ENCODE measurements at regions not wholly inside any gene's neighbourhood (a gene's known extent, or its start where the extent isn't known, plus 50 kb on each side); places are given as distances from the start of the nearest gene placed in this dataset.

DNA sequence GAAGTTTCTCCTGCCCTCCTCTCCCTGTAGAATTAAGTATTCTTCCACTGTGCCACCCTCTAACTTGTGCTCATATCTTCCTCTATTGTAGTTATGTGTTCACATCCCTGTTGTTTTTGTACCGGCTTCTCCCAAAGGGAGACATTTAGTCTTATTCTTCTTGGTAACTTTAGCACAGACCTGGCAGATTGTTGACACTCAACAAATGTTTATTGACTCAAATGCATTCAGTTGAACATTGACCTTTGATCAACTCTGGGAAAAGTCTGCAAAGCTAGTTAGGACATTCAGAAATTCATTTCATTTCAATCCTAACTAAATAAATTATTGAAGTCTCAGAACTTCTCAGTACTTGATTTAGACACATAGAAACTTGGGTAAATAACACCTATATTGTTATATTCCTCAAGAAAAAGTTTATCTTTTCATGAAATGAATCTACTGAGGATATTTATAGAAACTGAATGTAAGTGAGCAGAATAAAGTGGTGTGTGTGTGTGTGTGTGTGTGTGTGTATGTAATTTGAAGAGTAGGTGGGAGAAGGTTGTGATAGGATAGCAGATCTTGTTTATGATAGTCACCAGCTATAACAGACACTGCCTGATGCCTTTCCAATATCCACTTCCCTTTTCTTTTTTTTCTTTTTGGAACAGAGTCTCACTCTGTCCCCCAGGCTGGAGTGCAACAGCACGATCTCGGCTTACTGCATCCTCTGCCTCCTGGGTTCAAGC lies 872.4 kb upstream of the CXADR start:
- Histone ChIP-seq H3K9me3 (no peaks in the 10 kb centered on the region), H3K36me3 (ENCODE audit: control insufficient read depth, insufficient read depth, low read length) (no peaks in the 10 kb centered on the region), H3K27me3 (replicated peaks; ENCODE audit: control insufficient read depth, insufficient read depth, low read length) (no peaks in the 10 kb centered on the region), H3K4me1 (no peaks in the 10 kb centered on the region), H3K4me3 (ENCODE audit: low read depth, low read length) (no peak overlapping the region)
- Mint-ChIP-seq H3K27ac (ENCODE audit: unreplicated experiment) (no peak overlapping the region), H3K4me3 (ENCODE audit: unreplicated experiment) (no peak overlapping the region), H3K27me3 (ENCODE audit: insufficient read depth, unreplicated experiment) (no peaks in the 10 kb centered on the region), H3K4me1 (ENCODE audit: low read depth, unreplicated experiment) (no peaks in the 10 kb centered on the region), H3K9me3 (ENCODE audit: unreplicated experiment) (no peaks in the 10 kb centered on the region), H3K36me3 (ENCODE audit: insufficient read depth, unreplicated experiment) (no peaks in the 10 kb centered on the region)
- BruUV-seq (replicated peaks): no TSS peak
- ChIA-PET CTCF (no interaction called here), POLR2A (no interaction called here)
- intact Hi-C loops (cut with micrococcal nuclease; ENCODE audit: unreplicated experiment): no loop called here
- TF ChIP-seq, protein P1, sequence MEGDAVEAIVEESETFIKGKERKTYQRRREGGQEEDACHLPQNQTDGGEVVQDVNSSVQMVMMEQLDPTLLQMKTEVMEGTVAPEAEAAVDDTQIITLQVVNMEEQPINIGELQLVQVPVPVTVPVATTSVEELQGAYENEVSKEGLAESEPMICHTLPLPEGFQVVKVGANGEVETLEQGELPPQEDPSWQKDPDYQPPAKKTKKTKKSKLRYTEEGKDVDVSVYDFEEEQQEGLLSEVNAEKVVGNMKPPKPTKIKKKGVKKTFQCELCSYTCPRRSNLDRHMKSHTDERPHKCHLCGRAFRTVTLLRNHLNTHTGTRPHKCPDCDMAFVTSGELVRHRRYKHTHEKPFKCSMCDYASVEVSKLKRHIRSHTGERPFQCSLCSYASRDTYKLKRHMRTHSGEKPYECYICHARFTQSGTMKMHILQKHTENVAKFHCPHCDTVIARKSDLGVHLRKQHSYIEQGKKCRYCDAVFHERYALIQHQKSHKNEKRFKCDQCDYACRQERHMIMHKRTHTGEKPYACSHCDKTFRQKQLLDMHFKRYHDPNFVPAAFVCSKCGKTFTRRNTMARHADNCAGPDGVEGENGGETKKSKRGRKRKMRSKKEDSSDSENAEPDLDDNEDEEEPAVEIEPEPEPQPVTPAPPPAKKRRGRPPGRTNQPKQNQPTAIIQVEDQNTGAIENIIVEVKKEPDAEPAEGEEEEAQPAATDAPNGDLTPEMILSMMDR (IDR thresholded peaks at IDR 0.05; ENCODE audit: insufficient read depth in 1 of 2, low read depth in 1 of 2, low read length in 1 of 2, severe bottlenecking in 1 of 2, unreplicated experiment in 1 of 2): no peak
- no peak for DNase-seq

DNA sequence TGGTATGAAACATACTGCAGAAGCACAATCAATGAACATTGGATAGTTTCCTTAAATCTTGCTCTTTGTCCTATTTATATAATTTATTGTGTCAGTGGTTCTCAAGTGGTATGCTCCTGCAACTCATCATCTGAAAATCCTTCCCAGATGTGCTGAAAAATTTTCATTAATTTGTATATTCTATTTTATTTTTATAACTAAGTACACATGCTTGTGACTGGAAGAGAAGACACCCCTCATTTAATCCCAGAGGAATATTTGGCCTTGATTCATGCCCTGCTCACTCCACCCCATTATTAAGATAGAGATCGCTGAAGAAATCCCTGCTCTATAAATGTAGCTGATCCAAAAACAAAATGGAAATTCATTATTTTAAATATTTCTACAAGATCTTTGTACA lies 870.5 kb upstream of the CXADR start:
- CTCF ChIA-PET: no interaction called here
- BruUV-seq (replicated peaks): no TSS peak
- H3K36me3 Mint-ChIP-seq (ENCODE audit: insufficient read depth, unreplicated experiment): no peaks in the 10 kb centered on the region
- H3K4me1 ChIP-seq: no peaks in the 10 kb centered on the region
- H3K9me3 ChIP-seq: no peaks in the 10 kb centered on the region
- DNase-seq: no peak
- H3K9me3 Mint-ChIP-seq (ENCODE audit: unreplicated experiment): no peaks in the 10 kb centered on the region
- no peaks in the 10 kb centered on the region for H3K4me1 Mint-ChIP-seq (ENCODE audit: low read depth, unreplicated experiment)
- intact Hi-C loops (cut with micrococcal nuclease; ENCODE audit: unreplicated experiment): no loop called here
- H3K36me3 ChIP-seq (ENCODE audit: control insufficient read depth, insufficient read depth, low read length): no peaks in the 10 kb centered on the region
- H3K27me3 Mint-ChIP-seq (ENCODE audit: insufficient read depth, unreplicated experiment): no peaks in the 10 kb centered on the region
- H3K27ac Mint-ChIP-seq (ENCODE audit: unreplicated experiment): no peak overlapping the region
- TF ChIP-seq, protein P1 (IDR thresholded peaks at IDR 0.05; ENCODE audit: insufficient read depth in 1 of 2, low read depth in 1 of 2, low read length in 1 of 2, severe bottlenecking in 1 of 2, unreplicated experiment in 1 of 2): no peak
- H3K27me3 ChIP-seq (replicated peaks; ENCODE audit: control insufficient read depth, insufficient read depth, low read length): no peaks in the 10 kb centered on the region
- H3K4me3 ChIP-seq (ENCODE audit: low read depth, low read length): no peak overlapping the region
- no peak overlapping the region for H3K4me3 Mint-ChIP-seq (ENCODE audit: unreplicated experiment)
- POLR2A ChIA-PET: no interaction called here

DNA sequence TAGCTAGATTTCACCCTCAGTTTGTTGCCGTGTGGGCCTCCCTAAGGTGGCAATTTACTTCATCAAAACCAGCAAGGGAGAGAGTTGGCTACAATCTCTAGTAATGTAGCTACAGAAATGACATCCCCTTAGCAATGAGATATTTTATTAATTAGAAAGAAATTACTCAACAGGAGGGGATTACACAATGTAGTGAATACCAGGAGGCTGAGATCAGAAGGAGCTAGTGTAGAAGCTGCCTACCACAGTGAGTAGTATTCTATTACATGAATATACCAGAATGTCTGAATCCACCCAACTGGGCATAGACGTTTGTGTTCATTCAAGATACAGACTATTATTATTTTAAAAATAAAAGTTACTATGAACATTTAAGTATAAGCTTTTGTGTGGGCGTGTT lies 868.2 kb upstream of the CXADR start:
- POLR2A ChIA-PET: no interaction called here
- no peaks in the 10 kb centered on the region for H3K9me3 ChIP-seq
- intact Hi-C loops (cut with micrococcal nuclease; ENCODE audit: unreplicated experiment): no loop called here
- H3K36me3 Mint-ChIP-seq (ENCODE audit: insufficient read depth, unreplicated experiment): no peaks in the 10 kb centered on the region
- no peak for DNase-seq
- H3K4me3 Mint-ChIP-seq (ENCODE audit: unreplicated experiment): no peak overlapping the region
- no peaks in the 10 kb centered on the region for H3K36me3 ChIP-seq (ENCODE audit: control insufficient read depth, insufficient read depth, low read length)
- no peak overlapping the region for H3K4me3 ChIP-seq (ENCODE audit: low read depth, low read length)
- H3K4me1 ChIP-seq: no peaks in the 10 kb centered on the region
- H3K27me3 Mint-ChIP-seq (ENCODE audit: insufficient read depth, unreplicated experiment): peaks cover 4% of the 10 kb centered on the region
- CTCF ChIA-PET: no interaction called here
- no peaks in the 10 kb centered on the region for H3K4me1 Mint-ChIP-seq (ENCODE audit: low read depth, unreplicated experiment)
- H3K9me3 Mint-ChIP-seq (ENCODE audit: unreplicated experiment): no peaks in the 10 kb centered on the region
- TF ChIP-seq, protein P1 (IDR thresholded peaks at IDR 0.05; ENCODE audit: insufficient read depth in 1 of 2, low read depth in 1 of 2, low read length in 1 of 2, severe bottlenecking in 1 of 2, unreplicated experiment in 1 of 2): no peak
- H3K27ac Mint-ChIP-seq (ENCODE audit: unreplicated experiment): no peak overlapping the region
- no peaks in the 10 kb centered on the region for H3K27me3 ChIP-seq (replicated peaks; ENCODE audit: control insufficient read depth, insufficient read depth, low read length)
- no TSS peak for BruUV-seq (replicated peaks)
